ENCODE measurements at regions not wholly inside any gene's neighbourhood (a gene's known extent, or its start where the extent isn't known, plus 50 kb on each side); places are given as distances from the start of the nearest gene placed in this dataset.

- Mint-ChIP-seq H3K27ac (no peak overlapping the region), H3K9me3 (ENCODE audit: insufficient read depth) (peaks cover 2% of the 10 kb centered on the region), H3K27me3 (peaks cover 23% of the 10 kb centered on the region), H3K4me1 (no peaks in the 10 kb centered on the region), H3K4me3 (no peak overlapping the region)
- Histone ChIP-seq H3K9me3 (ENCODE audit: control extremely low read depth in 1 of 3, control insufficient read depth in 2 of 3, insufficient read depth in 1 of 3, low read length in 2 of 3) (peaks cover 0 to 3% (median 0%) of the 10 kb centered on the region in 3 donors), H3K27me3 (replicated peaks in 1 of 4; ENCODE audit: control extremely low read depth in 1 of 4, control insufficient read depth in 3 of 4, insufficient read depth in 4 of 4, low read length in 3 of 4) (no peaks in the 10 kb centered on the region), H3K4me2 (replicated peaks; ENCODE audit: low read depth, low read length, poor library complexity, severe bottlenecking) (no peak overlapping the region), H3K9ac (ENCODE audit: low read length) (no peak overlapping the region), H3K4me3 (ENCODE audit: control extremely low read depth in 1 of 5, extremely low read depth in 1 of 5, insufficient read depth in 1 of 5, low read depth in 2 of 5, low read length in 4 of 5) (no peak overlapping the region), H2AFZ (ENCODE audit: insufficient read depth, low read depth, low read length, poor library complexity, severe bottlenecking) (no peak overlapping the region), H4K20me1 (ENCODE audit: control insufficient read depth, insufficient read depth, low read length, poor library complexity, severe bottlenecking) (no peaks in the 10 kb centered on the region), H3K4me1 (ENCODE audit: control insufficient read depth in 2 of 2, insufficient read depth in 2 of 2, low read length in 2 of 2) (no peaks in the 10 kb centered on the region), H3K79me2 (ENCODE audit: control insufficient read depth, insufficient read depth, low read length) (no peaks in the 10 kb centered on the region), H3K27ac (ENCODE audit: low read length in 2 of 2) (no peak overlapping the region), H3K36me3 (replicated peaks in 1 of 2; ENCODE audit: control extremely low read depth in 1 of 2, control insufficient read depth in 1 of 2, extremely low read depth in 1 of 2, insufficient read depth in 2 of 2, low read length in 1 of 2) (no peaks in the 10 kb centered on the region)
- TF ChIP-seq CTCF (IDR thresholded peaks at IDR 0.05) (no peak), EZH2 (IDR thresholded peaks at IDR 0.05; ENCODE audit: borderline replicate concordance, insufficient read depth, low read depth, low read length, poor library complexity, severe bottlenecking) (no peak)
- intact Hi-C loops (cut with micrococcal nuclease): no loop called here
- ChIA-PET CTCF (interaction anchor here (1.5 kb wide), 1 partner anchor 24 kb away, joined by 3 read pairs; no protein-coding TSS in a partner anchor), POLR2A (no interaction called here)
- no CpG with 5 or more reads among the region's 1 CpG for WGBS (ENCODE audit: insufficient coverage)
- ATAC-seq (ENCODE audit: low read depth): no peak
- DNase-seq: no peak
These were observed 175.0 kb downstream of the CCDC71L start for GRCh38 chr7:106485919-106486318.

- POLR2A ChIA-PET: no interaction called here
- H3K79me2 ChIP-seq (ENCODE audit: control insufficient read depth, insufficient read depth, low read length): no peaks in the 10 kb centered on the region
- Mint-ChIP-seq H3K27ac (no peak overlapping the region), H3K9me3 (ENCODE audit: insufficient read depth) (peaks cover 2% of the 10 kb centered on the region), H3K4me3 (no peak overlapping the region), H3K27me3 (peaks cover 21% of the 10 kb centered on the region), H3K4me1 (no peaks in the 10 kb centered on the region)
- peaks cover 0 to 3% (median 0%) of the 10 kb centered on the region in 3 donors for H3K9me3 ChIP-seq (ENCODE audit: control extremely low read depth in 1 of 3, control insufficient read depth in 2 of 3, insufficient read depth in 1 of 3, low read length in 2 of 3)
- DNase-seq (no peak), ATAC-seq (ENCODE audit: low read depth) (no peak)
- no peaks in the 10 kb centered on the region for H3K27me3 ChIP-seq (replicated peaks in 1 of 4; ENCODE audit: control extremely low read depth in 1 of 4, control insufficient read depth in 3 of 4, insufficient read depth in 4 of 4, low read length in 3 of 4)
- H3K9ac ChIP-seq (ENCODE audit: low read length): no peak overlapping the region
- H3K4me1 ChIP-seq (ENCODE audit: control insufficient read depth in 2 of 2, insufficient read depth in 2 of 2, low read length in 2 of 2): no peaks in the 10 kb centered on the region
- H3K4me3 ChIP-seq (ENCODE audit: control extremely low read depth in 1 of 5, extremely low read depth in 1 of 5, insufficient read depth in 1 of 5, low read depth in 2 of 5, low read length in 4 of 5): no peak overlapping the region
- intact Hi-C loops (cut with micrococcal nuclease): no loop called here
- CTCF ChIA-PET: interaction anchor here (1.5 kb wide), 1 partner anchor 23 kb away, joined by 3 read pairs; no protein-coding TSS in a partner anchor
- no peak overlapping the region for H3K4me2 ChIP-seq (replicated peaks; ENCODE audit: low read depth, low read length, poor library complexity, severe bottlenecking)
- TF ChIP-seq CTCF (IDR thresholded peaks at IDR 0.05) (no peak), EZH2 (IDR thresholded peaks at IDR 0.05; ENCODE audit: borderline replicate concordance, insufficient read depth, low read depth, low read length, poor library complexity, severe bottlenecking) (no peak)
- H2AFZ ChIP-seq (ENCODE audit: insufficient read depth, low read depth, low read length, poor library complexity, severe bottlenecking): no peak overlapping the region
- no peak overlapping the region for H3K27ac ChIP-seq (ENCODE audit: low read length in 2 of 2)
- no peaks in the 10 kb centered on the region for H3K36me3 ChIP-seq (replicated peaks in 1 of 2; ENCODE audit: control extremely low read depth in 1 of 2, control insufficient read depth in 1 of 2, extremely low read depth in 1 of 2, insufficient read depth in 2 of 2, low read length in 1 of 2)
- 75% methylated on average over 1 of the region's 1 CpG for WGBS (ENCODE audit: insufficient coverage)
- no peaks in the 10 kb centered on the region for H4K20me1 ChIP-seq (ENCODE audit: control insufficient read depth, insufficient read depth, low read length, poor library complexity, severe bottlenecking)
These were observed 175.9 kb downstream of the CCDC71L start for GRCh38 chr7:106485031-106485551.
